ENCODE measurements at regions not wholly inside any gene's neighbourhood (a gene's known extent, or its start where the extent isn't known, plus 50 kb on each side); places are given as distances from the start of the nearest gene placed in this dataset.

DNA sequence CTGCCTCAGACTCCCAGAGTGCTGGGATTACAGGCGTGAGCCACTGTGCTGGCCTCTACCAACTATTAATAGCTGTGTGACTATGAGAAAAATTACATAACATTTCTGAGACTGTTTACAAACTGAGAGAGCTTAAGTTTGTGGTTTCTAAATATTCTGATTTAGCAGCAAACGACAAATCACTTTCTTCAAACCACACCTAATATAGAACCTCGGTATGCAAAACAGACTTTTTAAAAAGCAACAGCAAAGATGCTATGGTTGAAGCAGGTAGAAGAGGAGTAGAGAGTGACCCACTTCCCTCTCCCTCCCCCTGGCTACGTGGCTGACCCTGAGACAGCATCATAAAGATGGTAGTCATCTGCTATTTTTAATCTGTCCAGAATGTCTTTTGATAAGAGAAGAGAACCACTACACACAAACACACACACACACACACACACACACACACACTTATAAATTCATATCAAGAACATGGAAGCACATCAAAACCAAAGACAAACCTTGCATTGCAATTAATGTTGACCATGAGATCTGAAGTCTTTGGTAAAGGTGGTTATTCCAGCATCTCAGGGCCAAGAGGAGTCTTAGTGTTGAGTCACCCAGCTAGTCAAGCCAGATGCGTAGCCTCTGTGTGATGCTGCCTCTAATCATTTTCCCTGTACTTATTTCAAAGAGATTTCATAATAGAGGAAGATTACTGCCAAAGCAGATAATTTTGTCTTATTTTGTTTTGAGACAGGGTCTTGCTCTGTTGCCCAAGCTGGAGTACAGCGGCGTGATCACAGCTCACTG is 58.1 kb upstream of the TMEM215 start:
- DNase-seq = no peak
- Histone ChIP-seq H3K4me3 (ENCODE audit: insufficient read depth, low read depth, low read length) (no peak overlapping the region), H3K27me3 (ENCODE audit: control insufficient read depth, insufficient read depth, low read length) (no peaks in the 10 kb centered on the region), H3K36me3 (replicated peaks; ENCODE audit: control insufficient read depth, insufficient read depth, low read length) (no peaks in the 10 kb centered on the region)

DNA sequence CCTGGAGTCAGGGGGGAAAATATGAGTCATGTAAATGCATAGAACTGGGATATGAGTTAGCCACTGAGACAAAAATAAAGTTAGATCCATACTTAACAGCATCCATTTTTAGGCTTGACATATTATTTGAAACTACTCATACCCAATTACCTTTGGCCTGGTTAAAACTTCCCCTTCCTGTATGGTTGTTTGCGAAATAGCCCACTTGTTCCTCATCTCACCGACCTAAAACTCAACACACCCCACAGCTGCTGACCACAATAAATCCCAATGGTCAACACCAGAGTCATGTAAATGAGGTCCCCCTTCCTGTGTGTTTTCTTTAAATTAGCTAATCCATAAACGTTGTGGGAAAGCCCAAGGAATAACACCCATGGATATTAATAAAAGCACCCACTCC is 55.2 kb upstream of the TMEM215 start:
- Histone ChIP-seq H3K36me3 (replicated peaks; ENCODE audit: control insufficient read depth, insufficient read depth, low read length) (no peaks in the 10 kb centered on the region), H3K27me3 (ENCODE audit: control insufficient read depth, insufficient read depth, low read length) (no peaks in the 10 kb centered on the region), H3K4me3 (ENCODE audit: insufficient read depth, low read depth, low read length) (no peak overlapping the region)
- DNase-seq = no peak
